NCI-H510A (cell line): ENCODE measurements at regions not wholly inside any gene's neighbourhood (a gene's known extent, or its start where the extent isn't known, plus 50 kb on each side); places are given as distances from the start of the nearest gene placed in this dataset.

ENCODE experiments used
- DNase-seq: peaks from one replicate; lab custom pipeline; 2025; lab: John Stamatoyannopoulos, UW

- no peak for DNase-seq
Measured at GRCh38 chr6:168722397-168722796, 281.4 kb downstream of the SMOC2 start.

GRCh38 chr6:168721571-168721970, 280.6 kb downstream of the SMOC2 start:
- no peak for DNase-seq

GRCh38 chr6:168719901-168720300, 278.9 kb downstream of the SMOC2 start:
- no peak for DNase-seq

- no peak for DNase-seq
Measured at GRCh38 chr6:168718821-168719475, 278.0 kb downstream of the SMOC2 start.
